OCI-LY7 (cell line): ENCODE measurements at regions not wholly inside any gene's neighbourhood (a gene's known extent, or its start where the extent isn't known, plus 50 kb on each side); places are given as distances from the start of the nearest gene placed in this dataset.
"Not testable (repeated sequence)": the region's sequence is repeated elsewhere in the genome, so short reads cannot be mapped to it uniquely, and the experiment has no call there.

Experiments
- BruUV-seq: library from RNA; stranded (reverse); fragments of 400-500 nt; replicated peaks from 2 replicates; lab custom pipeline; 2021; lab: Mats Ljungman, UMichigan
- CTCF ChIA-PET: fragments of 300-600 bp; sonication (Branson Sonifier 250); formaldehyde crosslinking; loops from one replicate; lab custom pipeline; 2022; ENCODE audit warnings: antibody characterized with exemption; ENCODE audit not compliant: unreplicated experiment; lab: Charles Lee
- POLR2A ChIA-PET: fragments of 300-600 bp; sonication (Branson Sonifier 250); formaldehyde crosslinking; loops from one replicate; lab custom pipeline; 2022; ENCODE audit warnings: antibody characterized with exemption; lab: Charles Lee
- DNase-seq: peaks from one replicate; pipeline ENCODE4 v3.0.0-alpha.2; 2015; ENCODE audit warnings: low spot score
- H2AFZ ChIP-seq: fragments of 200-600 bp; sonication (generic), shearing (Covaris generic); 2 replicates; pipeline ENCODE4 v1.6.1; 2014; ENCODE audit warnings: mild to moderate bottlenecking, antibody characterized with exemption, low read length, moderate library complexity
- H3K27ac ChIP-seq: fragments of 200-600 bp; sonication (generic); 2 replicates; pipeline ENCODE4 v1.5.1; 2014; ENCODE audit warnings: mixed run types, low read depth, mild to moderate bottlenecking, moderate library complexity, low read length, inconsistent platforms; ENCODE audit not compliant: poor library complexity, severe bottlenecking
- H3K36me3 ChIP-seq: fragments of 200-600 bp; sonication (generic); 2 replicates; pipeline ENCODE4 v1.6.1; 2014; ENCODE audit warnings: mild to moderate bottlenecking, antibody characterized with exemption, low read length, moderate library complexity, mixed read lengths; ENCODE audit not compliant: insufficient read depth
- H3K4me1 ChIP-seq: fragments of 200-600 bp; sonication (generic); 2 replicates; pipeline ENCODE4 v1.5.1; 2014; ENCODE audit warnings: mild to moderate bottlenecking, low read length; ENCODE audit not compliant: insufficient read depth, poor library complexity, severe bottlenecking
- H3K4me2 ChIP-seq: fragments of 200-600 bp; sonication (generic); 2 replicates; pipeline ENCODE4 v1.6.1; 2014; ENCODE audit warnings: mild to moderate bottlenecking, low read length
- H3K4me3 ChIP-seq: fragments of 200-600 bp; sonication (generic); 2 replicates; pipeline ENCODE4 v1.5.1; 2014; ENCODE audit warnings: mild to moderate bottlenecking, low read depth, low read length; ENCODE audit not compliant: poor library complexity, severe bottlenecking
- H3K79me2 ChIP-seq: fragments of 200-600 bp; sonication (generic); 2 replicates; pipeline ENCODE4 v1.6.1; 2016; ENCODE audit warnings: low read depth, mild to moderate bottlenecking, low read length, moderate library complexity, mixed read lengths; ENCODE audit not compliant: insufficient read depth
- H3K9me2 ChIP-seq: fragments of 200-600 bp; sonication (generic); 2 replicates; pipeline ENCODE4 v1.6.1; 2016; ENCODE audit warnings: mild to moderate bottlenecking, low read length, mixed read lengths; ENCODE audit not compliant: insufficient read depth
- H3K9me3 ChIP-seq: fragments of 200-600 bp; sonication (generic); 2 replicates; pipeline ENCODE4 v1.6.1; 2014; ENCODE audit warnings: mild to moderate bottlenecking, mixed run types, low read length, mixed read lengths
- H4K20me1 ChIP-seq: fragments of 200-600 bp; sonication (generic); 2 replicates; pipeline ENCODE4 v1.6.1; 2014; ENCODE audit warnings: mild to moderate bottlenecking, antibody characterized with exemption, low read length, moderate library complexity, mixed read lengths; ENCODE audit not compliant: insufficient read depth
- EZH2phosphoT487 ChIP-seq: fragments of 200-600 bp; sonication (generic); IDR thresholded peaks from 2 replicates; pipeline ENCODE4 v1.6.1; 2018; ENCODE audit warnings: low read depth, borderline replicate concordance, mild to moderate bottlenecking, mixed run types, antibody characterized with exemption, low read length, moderate library complexity, mixed read lengths
- intact Hi-C: fragments of 100-400 bp; cut with micrococcal nuclease; formaldehyde crosslinking; loops from one replicate; pipeline ENCODE4 v1.10.0; 2022; ENCODE audit not compliant: unreplicated experiment
- TF ChIP-seq, protein P1 (sequence below): fragments of 200-600 bp; sonication (generic); conservative IDR thresholded peaks from 2 replicates; pipeline ENCODE4 v1.5.1; 2014; ENCODE audit warnings: mild to moderate bottlenecking, antibody characterized with exemption, low read length, moderate library complexity, mixed read lengths

- Histone ChIP-seq H3K36me3 (no peaks in the 10 kb centered on the region), H3K4me1 (no peaks in the 10 kb centered on the region), H3K79me2 (no peaks in the 10 kb centered on the region), H3K9me3 (no peaks in the 10 kb centered on the region), H3K27ac (no peak overlapping the region), H3K4me3 (no peak overlapping the region), H3K9me2 (no peaks in the 10 kb centered on the region), H3K4me2 (no peak overlapping the region), H2AFZ (no peak overlapping the region), H4K20me1 (no peaks in the 10 kb centered on the region)
- ChIA-PET CTCF (no interaction called here), POLR2A (interaction anchor here (0.7 kb wide), 1 partner anchor 109 kb away, joined by 3 read pairs; no protein-coding TSS in a partner anchor)
- no peak for DNase-seq
- intact Hi-C loops: no loop called here
- no peak for TF ChIP-seq EZH2phosphoT487
- TF ChIP-seq, protein P1, sequence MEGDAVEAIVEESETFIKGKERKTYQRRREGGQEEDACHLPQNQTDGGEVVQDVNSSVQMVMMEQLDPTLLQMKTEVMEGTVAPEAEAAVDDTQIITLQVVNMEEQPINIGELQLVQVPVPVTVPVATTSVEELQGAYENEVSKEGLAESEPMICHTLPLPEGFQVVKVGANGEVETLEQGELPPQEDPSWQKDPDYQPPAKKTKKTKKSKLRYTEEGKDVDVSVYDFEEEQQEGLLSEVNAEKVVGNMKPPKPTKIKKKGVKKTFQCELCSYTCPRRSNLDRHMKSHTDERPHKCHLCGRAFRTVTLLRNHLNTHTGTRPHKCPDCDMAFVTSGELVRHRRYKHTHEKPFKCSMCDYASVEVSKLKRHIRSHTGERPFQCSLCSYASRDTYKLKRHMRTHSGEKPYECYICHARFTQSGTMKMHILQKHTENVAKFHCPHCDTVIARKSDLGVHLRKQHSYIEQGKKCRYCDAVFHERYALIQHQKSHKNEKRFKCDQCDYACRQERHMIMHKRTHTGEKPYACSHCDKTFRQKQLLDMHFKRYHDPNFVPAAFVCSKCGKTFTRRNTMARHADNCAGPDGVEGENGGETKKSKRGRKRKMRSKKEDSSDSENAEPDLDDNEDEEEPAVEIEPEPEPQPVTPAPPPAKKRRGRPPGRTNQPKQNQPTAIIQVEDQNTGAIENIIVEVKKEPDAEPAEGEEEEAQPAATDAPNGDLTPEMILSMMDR: no peak
- BruUV-seq: no TSS peak
These were observed 165.0 kb downstream of the SPIN4 start for GRCh38 chrX:63186137-63186536.

DNA sequence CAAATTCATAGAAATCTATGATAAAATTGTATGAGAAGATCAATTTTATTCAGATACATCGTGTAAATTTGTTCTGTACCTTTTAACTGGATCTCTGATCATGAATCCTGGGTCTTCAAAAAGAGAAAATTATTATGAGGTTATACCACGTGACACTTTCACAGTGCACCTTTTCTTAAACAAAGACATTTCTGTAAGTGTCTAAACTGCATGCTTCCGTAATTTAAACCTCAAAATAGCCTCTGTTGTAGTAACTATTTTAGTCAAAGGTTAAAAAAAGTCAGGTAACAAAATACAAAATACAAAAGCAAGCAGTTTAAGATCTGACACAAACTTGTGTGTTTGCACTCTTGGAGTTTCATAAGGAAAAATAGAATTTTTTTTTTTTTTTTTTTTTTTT is 171.3 kb downstream of the SPIN4 start:
- H3K9me2 ChIP-seq, intact Hi-C loops, H3K36me3 ChIP-seq, H3K27ac ChIP-seq, H3K79me2 ChIP-seq, H3K4me2 ChIP-seq, H4K20me1 ChIP-seq, H2AFZ ChIP-seq, CTCF ChIA-PET, BruUV-seq, H3K4me1 ChIP-seq, POLR2A ChIA-PET, H3K9me3 ChIP-seq, H3K4me3 ChIP-seq, DNase-seq: not testable (repeated sequence)

DNA sequence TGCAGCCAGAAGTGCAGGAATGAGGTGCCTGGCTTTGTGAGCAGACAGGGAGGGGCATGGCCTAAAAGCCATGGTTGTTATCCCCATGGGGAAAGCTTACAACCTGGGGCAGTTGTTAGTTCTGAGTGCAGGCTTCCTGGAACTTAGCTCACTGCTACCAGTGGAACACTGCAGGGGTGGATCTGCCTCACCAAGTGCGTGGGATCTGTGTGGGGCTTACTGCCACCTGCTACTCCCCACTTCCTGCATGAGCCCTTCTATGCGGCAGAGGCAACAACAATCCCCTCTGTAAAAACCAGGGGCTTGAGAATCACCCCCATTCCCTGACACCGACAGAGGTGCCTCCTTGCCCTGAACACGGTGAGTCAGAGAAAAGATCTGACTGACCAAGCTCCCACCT is 174.6 kb downstream of the SPIN4 start:
- H3K4me2 ChIP-seq, H3K79me2 ChIP-seq, H3K4me3 ChIP-seq, POLR2A ChIA-PET, intact Hi-C loops, H2AFZ ChIP-seq, DNase-seq, H4K20me1 ChIP-seq, BruUV-seq, CTCF ChIA-PET, H3K9me3 ChIP-seq, H3K9me2 ChIP-seq, H3K4me1 ChIP-seq, H3K27ac ChIP-seq, H3K36me3 ChIP-seq: not testable (repeated sequence)

DNA sequence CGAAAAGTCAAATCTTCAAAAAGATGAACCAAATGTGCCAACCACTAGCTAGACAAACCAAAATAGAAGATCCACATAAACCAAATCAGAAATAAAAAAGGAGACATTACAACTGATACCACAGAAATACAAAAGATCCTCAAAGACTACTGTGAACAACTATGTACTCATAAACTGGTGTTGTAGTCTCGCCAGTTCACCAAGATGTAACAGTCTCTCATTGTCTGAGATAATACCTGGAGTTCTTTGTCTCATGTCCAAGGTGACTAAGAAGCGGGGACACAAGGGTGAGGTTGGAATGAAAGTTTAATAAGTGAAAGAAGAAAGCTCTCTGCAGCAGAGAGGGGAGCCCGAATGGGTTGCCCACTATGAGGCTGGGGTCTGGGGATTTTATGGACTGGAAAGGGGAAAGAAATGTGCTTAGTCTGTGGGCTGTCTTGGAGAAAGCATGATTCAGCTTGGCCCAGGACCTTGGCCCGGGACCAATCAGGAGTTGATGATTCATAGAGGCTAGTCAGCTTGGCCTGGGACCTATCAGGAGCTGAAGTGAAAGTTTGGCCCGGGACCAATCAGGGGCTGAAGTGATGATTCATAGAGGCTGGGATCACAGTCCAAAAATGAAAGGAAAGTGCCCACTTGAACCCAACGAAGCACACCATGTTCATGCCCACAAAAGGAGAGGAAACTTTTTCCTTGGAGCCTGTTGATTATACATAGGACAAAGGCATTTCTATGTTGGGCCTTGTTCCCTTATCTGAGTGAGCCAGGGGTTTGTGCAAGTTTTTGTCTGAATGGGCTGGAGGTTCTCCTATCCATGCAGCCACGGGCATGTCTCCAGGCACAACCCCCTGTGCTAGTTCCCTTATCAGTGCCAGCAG is 177.1 kb downstream of the SPIN4 start:
- H3K9me2 ChIP-seq, DNase-seq, H3K27ac ChIP-seq, H4K20me1 ChIP-seq, H3K36me3 ChIP-seq, H2AFZ ChIP-seq, POLR2A ChIA-PET, H3K9me3 ChIP-seq, CTCF ChIA-PET, intact Hi-C loops, BruUV-seq, H3K4me1 ChIP-seq, H3K4me3 ChIP-seq, H3K79me2 ChIP-seq, H3K4me2 ChIP-seq: not testable (repeated sequence)

GRCh38 chrX:63169416-63169815 is 181.7 kb downstream of the SPIN4 start:
- POLR2A ChIA-PET, H3K4me2 ChIP-seq, H4K20me1 ChIP-seq, H3K4me3 ChIP-seq, H3K36me3 ChIP-seq, CTCF ChIA-PET, H3K9me2 ChIP-seq, DNase-seq, H3K4me1 ChIP-seq, H2AFZ ChIP-seq, intact Hi-C loops, BruUV-seq, H3K27ac ChIP-seq, H3K9me3 ChIP-seq, H3K79me2 ChIP-seq: not testable (repeated sequence)
